T follicular helper cell (primary cell): ENCODE measurements at regions not wholly inside any gene's neighbourhood (a gene's known extent, or its start where the extent isn't known, plus 50 kb on each side); places are given as distances from the start of the nearest gene placed in this dataset.
"Not testable (repeated sequence)": the region's sequence is repeated elsewhere in the genome, so short reads cannot be mapped to it uniquely, and the experiment has no call there.

Experiments used
- DNase-seq: peaks from one replicate; pipeline ENCODE4 v3.0.0-alpha.2; 2020; ENCODE audit warnings: low read depth

GRCh38 chr6:27190126-27190525 is 57.4 kb upstream of the PRSS16 start:
- DNase-seq = no peak

- not testable (repeated sequence) for DNase-seq
Measured at GRCh38 chr6:27194453-27194852, 53.0 kb upstream of the PRSS16 start.

GRCh38 chr6:27195547-27195946 is 52.0 kb upstream of the PRSS16 start:
- not testable (repeated sequence) for DNase-seq
